Left kidney (tissue), 1 donor: ENCODE measurements at regions not wholly inside any gene's neighbourhood (a gene's known extent, or its start where the extent isn't known, plus 50 kb on each side); places are given as distances from the start of the nearest gene placed in this dataset.

Experiments
- DNase-seq: peaks from one replicate; pipeline ENCODE4 v3.0.0-alpha.2; 2013

DNA sequence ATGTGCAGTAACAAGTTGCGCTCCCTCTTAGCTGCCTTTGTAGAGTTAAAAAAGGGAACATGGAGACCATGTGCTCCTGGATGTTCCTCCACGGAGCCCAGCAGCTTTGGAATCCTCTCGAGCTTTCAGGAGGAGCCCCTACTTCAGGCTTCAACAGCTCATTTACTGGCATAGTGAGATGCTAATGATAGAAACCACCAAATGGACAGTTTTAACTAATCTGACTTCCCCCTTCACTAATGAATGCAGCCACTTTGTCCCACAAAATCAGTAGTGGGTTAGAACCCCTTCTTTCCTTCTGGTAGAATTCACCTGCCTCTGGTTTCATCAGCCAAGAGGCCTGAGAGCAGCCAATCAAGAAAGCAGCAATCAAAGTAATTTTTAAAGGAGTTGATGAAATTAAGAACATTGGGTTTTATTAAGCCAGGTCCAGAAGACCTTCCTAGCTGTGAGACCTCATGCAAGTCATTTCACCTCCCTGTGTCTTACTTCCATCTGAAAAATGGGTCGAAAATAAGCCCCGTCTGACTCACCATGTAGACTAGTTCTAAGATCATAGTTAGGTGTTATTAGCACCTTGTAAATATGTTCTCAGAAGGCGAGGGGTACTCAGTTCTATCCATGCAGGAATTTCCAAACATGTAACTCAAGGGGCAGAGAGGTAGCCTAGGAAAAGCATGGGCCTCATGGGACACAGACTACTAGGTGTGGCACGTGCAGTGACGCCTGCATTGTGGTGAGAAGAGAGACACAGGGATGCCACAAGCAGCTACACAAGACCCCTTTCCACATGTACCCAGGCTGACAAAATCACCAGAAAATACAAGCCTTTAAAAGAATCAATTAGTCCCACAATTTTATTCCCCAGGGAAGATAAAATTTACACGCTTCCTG, 179.7 kb upstream of the LPP start:
- DNase-seq = no peak

GRCh38 chr3:187974871-187975271, 179.1 kb upstream of the LPP start:
- DNase-seq = no peak

- DNase-seq = no peak
Measured at GRCh38 chr3:187975561-187976364, 178.2 kb upstream of the LPP start.

DNA sequence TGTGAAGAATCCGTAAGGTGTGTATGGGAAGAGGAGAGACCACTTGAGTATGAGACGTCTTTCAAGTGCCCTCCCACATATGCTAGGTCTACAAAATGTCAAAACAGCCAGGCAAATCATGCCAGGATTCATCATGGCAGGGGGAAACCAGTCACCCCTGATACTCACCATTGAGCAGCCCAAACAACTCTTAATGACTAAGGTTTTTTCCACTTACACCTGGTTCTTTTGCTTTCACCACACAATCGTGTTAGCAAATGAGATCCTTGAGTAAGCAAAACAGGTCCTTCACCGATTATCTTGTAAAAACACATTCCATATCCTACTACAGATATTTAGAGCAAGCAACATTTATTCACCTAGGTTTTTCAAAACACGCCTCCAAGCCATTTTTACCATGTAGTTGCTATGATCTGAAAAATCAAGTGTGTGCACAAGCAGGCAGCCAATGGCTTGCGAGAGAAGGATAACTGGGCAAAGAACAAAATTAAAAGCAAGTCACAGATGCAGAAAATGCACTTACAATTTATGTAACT, 177.5 kb upstream of the LPP start:
- no peak for DNase-seq

DNA sequence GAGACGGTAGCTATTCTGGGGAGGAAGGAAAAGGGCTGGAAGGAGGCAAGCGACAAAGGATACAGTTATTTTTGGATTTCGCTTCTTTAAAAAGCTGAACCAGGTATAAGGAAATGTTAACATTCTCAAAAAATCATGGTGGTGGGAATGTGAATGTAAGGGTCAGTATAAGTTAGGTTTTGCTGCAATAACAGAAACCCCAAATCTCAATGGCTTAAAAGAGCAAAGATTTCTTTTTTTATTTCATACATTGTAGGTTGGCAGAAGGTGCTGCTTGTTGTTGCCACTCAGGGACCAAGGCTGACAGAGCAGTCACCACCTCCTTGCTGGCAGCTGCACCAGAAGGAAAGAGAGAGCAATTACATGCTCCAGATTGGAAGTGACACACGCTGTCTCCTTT, 176.3 kb upstream of the LPP start:
- no peak for DNase-seq

DNA sequence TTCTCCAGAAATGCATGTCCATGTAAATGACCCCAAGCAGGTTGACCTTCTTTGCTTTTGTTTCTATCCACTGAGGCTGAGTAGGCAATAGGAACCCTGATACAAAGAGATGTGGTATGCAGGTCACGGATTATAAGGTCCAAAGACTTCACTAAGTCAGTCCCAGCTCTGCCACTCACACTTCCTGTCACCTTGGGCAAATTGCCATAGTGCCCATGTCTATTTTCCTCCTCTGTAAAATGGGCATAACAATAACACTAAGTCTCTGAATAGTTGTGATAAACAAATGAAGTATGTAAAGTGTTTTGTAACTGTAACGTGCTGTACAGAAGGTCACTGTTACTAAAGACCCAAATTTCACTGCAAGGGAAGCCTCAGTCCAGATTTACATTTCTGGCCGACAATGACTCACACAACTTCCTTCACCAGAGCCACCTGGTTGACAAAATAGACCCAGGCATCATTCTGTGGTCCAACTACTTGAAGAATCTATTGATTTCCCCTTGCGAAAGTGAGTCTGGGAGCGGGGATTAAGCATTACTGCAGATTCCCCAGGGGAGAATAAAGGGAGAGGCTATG, 175.4 kb upstream of the LPP start:
- no peak for DNase-seq

DNA sequence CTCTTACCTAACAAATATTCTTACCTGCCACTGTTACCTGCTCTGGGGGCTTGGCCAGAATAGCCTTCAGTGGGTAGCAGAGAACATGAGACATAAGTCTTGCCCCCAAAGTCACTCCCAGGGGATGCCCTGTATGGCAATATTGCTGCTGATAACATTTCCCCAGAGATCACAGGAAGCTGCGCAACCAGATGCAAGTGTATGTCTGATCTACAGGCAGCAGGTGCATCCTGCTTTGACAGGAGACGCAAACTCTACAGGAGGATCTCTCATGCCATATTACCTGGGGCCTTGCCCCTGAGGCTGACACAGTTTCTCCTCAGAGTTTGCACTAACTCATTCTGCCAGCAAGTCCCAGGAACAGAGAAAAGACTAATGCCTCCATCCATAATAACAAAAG, 174.4 kb upstream of the LPP start:
- DNase-seq = no peak

DNA sequence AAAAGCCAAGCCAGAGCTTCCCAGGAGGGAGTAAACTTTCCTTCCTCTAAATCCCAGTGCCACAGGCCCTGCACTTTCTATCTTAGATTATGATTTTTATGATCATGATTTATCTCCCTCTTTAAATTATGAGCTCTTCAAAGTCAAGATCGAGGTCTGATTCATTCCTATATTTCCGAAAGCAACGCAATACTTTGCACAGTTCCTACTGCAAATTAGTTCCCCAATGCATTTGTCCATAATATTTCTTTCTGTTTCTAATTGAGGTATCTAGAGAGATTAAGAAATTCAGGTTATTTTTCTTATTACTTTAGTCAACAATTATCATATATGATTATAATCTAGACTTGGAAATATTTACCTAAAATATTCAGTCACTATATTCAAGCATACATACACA, 173.1 kb upstream of the LPP start:
- no peak for DNase-seq

- no peak for DNase-seq
Measured at GRCh38 chr3:187982142-187982541, 171.8 kb upstream of the LPP start.

GRCh38 chr3:187983484-187984124, 170.4 kb upstream of the LPP start:
- no peak for DNase-seq

GRCh38 chr3:187985647-187986046, 168.3 kb upstream of the LPP start:
- DNase-seq = no peak

DNA sequence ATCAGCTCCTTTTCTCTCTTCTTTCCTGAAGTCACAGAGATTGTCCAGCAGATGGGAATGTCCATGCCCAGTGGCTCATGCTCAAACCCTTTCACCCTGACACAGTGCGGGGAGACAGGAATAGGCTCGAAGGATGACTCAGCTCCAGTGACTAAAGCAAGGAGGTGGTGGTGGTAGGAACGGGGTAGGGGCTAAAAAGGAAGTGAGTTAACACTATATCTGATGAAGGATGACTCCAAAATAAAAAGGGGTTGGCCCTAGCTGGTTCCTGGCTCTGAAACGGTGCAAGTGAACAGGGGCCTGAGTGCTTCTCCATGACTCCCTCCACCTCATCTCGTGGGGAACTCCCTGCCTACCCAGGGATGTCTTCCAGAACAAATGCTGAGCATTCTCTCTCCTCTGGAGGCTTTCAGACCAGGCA, 167.4 kb upstream of the LPP start:
- DNase-seq = no peak

GRCh38 chr3:187987187-187987586, 166.8 kb upstream of the LPP start:
- DNase-seq = no peak

GRCh38 chr3:187987924-187988323, 166.0 kb upstream of the LPP start:
- no peak for DNase-seq

- DNase-seq = no peak
Measured at GRCh38 chr3:187989575-187990153, 164.3 kb upstream of the LPP start.

DNA sequence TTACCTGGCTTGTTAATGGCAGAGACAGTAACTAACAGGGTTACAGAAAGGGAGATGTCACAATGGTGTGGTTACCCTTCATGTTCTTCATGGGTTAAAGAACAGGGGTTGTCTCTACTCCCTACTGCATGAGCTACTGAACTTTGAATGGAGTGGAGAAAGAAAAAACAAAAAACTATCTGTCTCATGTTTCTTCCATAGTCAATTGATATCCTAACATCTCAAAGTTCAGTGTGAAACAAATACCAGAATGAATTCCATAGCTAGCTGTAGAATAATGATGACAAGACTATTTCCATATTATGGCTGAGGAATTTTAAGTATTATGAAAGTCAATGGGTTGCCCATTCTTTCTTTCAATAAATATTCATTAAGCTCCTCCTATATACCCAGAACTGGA, 161.3 kb upstream of the LPP start:
- DNase-seq = no peak

- no peak for DNase-seq
Measured at GRCh38 chr3:187994221-187995042, 159.5 kb upstream of the LPP start.

GRCh38 chr3:187995043-187995400, 158.9 kb upstream of the LPP start:
- DNase-seq = no peak

DNA sequence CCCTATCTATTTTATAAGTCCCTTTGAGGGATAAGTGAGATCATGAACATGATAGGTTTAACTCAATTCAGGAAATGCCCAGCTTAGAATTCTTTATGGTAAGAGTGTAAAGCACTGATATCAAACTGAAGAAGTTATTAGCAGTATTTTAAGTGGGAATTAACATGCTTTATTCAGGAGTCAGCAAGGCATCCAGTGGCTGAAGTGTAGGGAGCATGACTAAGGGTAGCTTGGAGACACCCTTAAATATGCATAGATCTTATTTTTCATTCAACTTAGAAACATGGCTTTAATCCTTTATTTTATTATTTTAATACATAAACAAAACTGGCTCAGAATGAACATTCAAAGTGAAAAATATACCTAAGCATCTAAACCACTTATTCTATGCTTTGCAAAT, 158.3 kb upstream of the LPP start:
- no peak for DNase-seq

DNA sequence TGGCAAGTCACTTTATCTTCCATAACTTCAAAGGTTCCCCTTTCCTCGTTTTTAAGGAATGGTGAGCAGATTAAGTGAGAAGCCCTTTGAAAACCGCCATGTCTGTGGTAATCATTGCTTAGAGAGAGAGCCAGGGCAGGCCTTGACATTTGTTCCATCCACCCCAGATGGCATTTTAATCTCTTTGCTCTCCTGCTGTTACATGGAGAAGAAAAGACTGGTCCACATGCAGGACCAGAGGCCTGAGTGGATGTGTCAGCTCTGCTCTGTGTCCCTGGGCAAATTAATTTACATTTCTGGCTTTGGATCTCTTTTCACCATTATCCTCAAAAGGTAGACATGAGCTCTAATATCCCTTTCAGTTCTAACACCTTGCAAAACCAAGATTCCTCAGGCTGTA, 157.3 kb upstream of the LPP start:
- no peak for DNase-seq

DNA sequence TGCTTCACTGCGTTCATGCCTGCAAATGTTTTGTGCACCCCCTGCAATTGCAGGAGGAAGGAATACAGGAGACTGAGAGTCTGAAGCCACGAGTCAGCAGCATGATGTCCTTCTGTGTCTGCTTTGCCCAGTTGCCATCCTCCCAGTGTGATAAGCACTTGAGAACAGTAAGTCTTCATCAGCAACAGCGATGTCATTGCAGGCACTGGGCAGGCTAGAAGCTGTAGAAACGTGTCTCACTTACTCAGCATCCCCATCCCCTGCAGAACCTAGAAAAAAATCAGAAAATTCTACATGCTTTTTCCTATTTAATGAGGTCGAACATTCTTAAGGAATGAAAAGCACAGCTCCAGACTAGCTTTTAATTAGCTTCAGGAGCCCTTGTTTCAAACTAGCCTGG, 156.5 kb upstream of the LPP start:
- DNase-seq = no peak
